T-cell (primary cell): ENCODE measurements at regions not wholly inside any gene's neighbourhood (a gene's known extent, or its start where the extent isn't known, plus 50 kb on each side); places are given as distances from the start of the nearest gene placed in this dataset.

Experiments
- ATAC-seq, 4 experiments: fragments of 200-7000 bp in 3 of 4; fragments of 150-1000 bp in 1 of 4; cut with Tn5 transposase; replicated peaks in 1 of 4; 1 replicate in 3 of 4; 2 replicates in 1 of 4; pipeline ENCODE4 v1.10.0; 2021; ENCODE audit warnings: moderate library complexity in 3 of 4, mild to moderate bottlenecking in 2 of 4, moderate number of reproducible peaks in 1 of 4
- CTCF ChIA-PET, 2 donors: fragments of 300-600 bp; sonication (Branson Sonifier 250); formaldehyde crosslinking; loops; one replicate each; lab custom pipeline; 2022; ENCODE audit warnings: antibody characterized with exemption in 2 of 2; lab: Charles Lee
- POLR2A ChIA-PET, 2 donors: fragments of 300-600 bp; sonication (Branson Sonifier 250); formaldehyde crosslinking; loops; one replicate each; lab custom pipeline; 2022; ENCODE audit warnings: antibody characterized with exemption in 2 of 2; lab: Charles Lee
- DNase-seq, 35 experiments: peaks; one replicate each; pipeline versions ENCODE4 v3.0.0 to v3.0.0-alpha.2; 2013 to 2023
- H3K27ac ChIP-seq: one replicate; pipeline ENCODE4 v1.5.1; 2013; ENCODE audit warnings: low read length
- H3K27me3 ChIP-seq, 2 experiments: replicated peaks in 1 of 2; 1 replicate in 1 of 2; 2 replicates in 1 of 2; pipeline versions ENCODE4 v1.6.1 to v1.7.0; 2013; ENCODE audit warnings: low read length in 1 of 2, mixed read lengths in 1 of 2; ENCODE audit not compliant: control insufficient read depth in 2 of 2, insufficient read depth in 2 of 2; ENCODE audit errors: extremely low read depth in 1 of 2
- H3K36me3 ChIP-seq, 2 donors: 1 replicate in 1 of 2; 2 replicates in 1 of 2; pipeline versions ENCODE4 v1.6.1 to v1.7.0; 2013; ENCODE audit warnings: low read length in 1 of 2; ENCODE audit not compliant: control insufficient read depth in 2 of 2, insufficient read depth in 1 of 2; ENCODE audit errors: extremely low read depth in 1 of 2
- H3K4me1 ChIP-seq, 2 experiments: 1 replicate in 1 of 2; 2 replicates in 1 of 2; pipeline versions ENCODE4 v1.6.1 to v1.7.0; 2013; ENCODE audit warnings: low read length in 2 of 2, mixed read lengths in 1 of 2; ENCODE audit not compliant: insufficient read depth in 2 of 2, control insufficient read depth in 1 of 2; ENCODE audit errors: extremely low read depth in 1 of 2
- H3K4me3 ChIP-seq, 2 donors: 1 replicate in 1 of 2; 2 replicates in 1 of 2; pipeline versions ENCODE4 v1.5.1 to v1.7.0; 2013; ENCODE audit warnings: mild to moderate bottlenecking in 2 of 2, low read length in 1 of 2, moderate library complexity in 1 of 2; ENCODE audit not compliant: control insufficient read depth in 1 of 2; ENCODE audit errors: extremely low read depth in 1 of 2
- H3K9me3 ChIP-seq: 2 replicates; pipeline ENCODE4 v1.7.0; 2013
- H3K27ac Mint-ChIP-seq, 2 donors: one replicate each; pipeline ENCODE4 v1.8.0; 2020 to 2021; ENCODE audit warnings: mild to moderate bottlenecking in 2 of 2, mixed read lengths in 2 of 2
- H3K27me3 Mint-ChIP-seq, 2 donors: one replicate each; pipeline ENCODE4 v1.8.0; 2021 to 2022; ENCODE audit warnings: mixed read lengths in 2 of 2
- H3K36me3 Mint-ChIP-seq: one replicate; pipeline ENCODE4 v1.8.0; 2021; ENCODE audit warnings: mixed read lengths
- H3K4me1 Mint-ChIP-seq, 3 donors: one replicate each; pipeline ENCODE4 v1.8.0; 2020 to 2022; ENCODE audit warnings: mixed read lengths in 3 of 3, mild to moderate bottlenecking in 1 of 3
- H3K4me3 Mint-ChIP-seq, 3 donors: one replicate each; pipeline ENCODE4 v1.8.0; 2020 to 2022; ENCODE audit warnings: mild to moderate bottlenecking in 3 of 3, mixed read lengths in 3 of 3, moderate library complexity in 3 of 3
- H3K9me3 Mint-ChIP-seq, 3 donors: one replicate each; pipeline ENCODE4 v1.8.0; 2020 to 2022; ENCODE audit warnings: mixed read lengths in 3 of 3
- WGBS: methylation state at CpG from one replicate; pipeline ENCODE4 v1.1.5; 2013; ENCODE audit warnings: missing lambda C conversion rate; ENCODE audit not compliant: insufficient coverage; 5-methylcytosine and 5-hydroxymethylcytosine counted together

DNA sequence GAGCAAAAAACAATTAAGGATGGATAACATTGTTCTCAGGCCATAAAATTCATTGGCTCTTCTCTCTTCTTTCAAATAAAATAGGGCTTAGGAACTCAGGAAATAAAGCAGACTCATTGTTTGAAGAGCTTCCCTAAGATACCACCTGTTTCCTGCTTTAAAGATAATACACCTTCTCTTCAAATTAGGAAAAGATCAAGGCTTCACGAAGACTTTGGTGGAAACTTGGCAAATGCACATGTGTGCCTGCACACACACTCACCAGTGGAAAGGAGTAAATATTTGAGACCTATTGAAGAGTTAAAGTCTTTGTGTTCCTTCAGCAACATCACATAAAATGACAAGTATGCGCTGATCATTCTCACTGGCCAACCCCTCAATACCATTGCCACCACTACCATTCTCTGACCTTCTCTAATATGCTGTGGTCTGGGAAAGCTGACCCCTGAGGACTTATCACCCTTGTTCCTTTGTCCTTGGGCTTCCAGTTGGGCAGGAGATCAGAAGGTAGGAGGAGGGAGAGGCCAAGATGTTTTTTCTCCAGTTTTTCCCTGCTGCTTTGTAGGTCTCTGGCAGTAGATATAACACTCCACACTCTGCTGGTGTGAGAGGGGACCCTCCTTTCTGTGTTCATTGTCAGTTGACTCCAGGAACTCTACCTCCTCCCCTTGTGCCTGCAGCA lies 53.5 kb upstream of the SPOPL start:
- Histone ChIP-seq H3K36me3 (no peaks in the 10 kb centered on the region), H3K27ac (no peak overlapping the region), H3K4me1 (no peaks in the 10 kb centered on the region), H3K4me3 (no peak overlapping the region), H3K27me3 (no peaks in the 10 kb centered on the region), H3K9me3 (no peaks in the 10 kb centered on the region)
- ChIA-PET CTCF (no interaction called here), POLR2A (no interaction called here)
- Mint-ChIP-seq H3K36me3 (no peaks in the 10 kb centered on the region), H3K4me1 (no peaks in the 10 kb centered on the region), H3K4me3 (no peak overlapping the region), H3K27me3 (peaks cover 0 to 4% of the 10 kb centered on the region in 2 donors), H3K9me3 (no peaks in the 10 kb centered on the region), H3K27ac (no peak overlapping the region)
- ATAC-seq (no peak), DNase-seq (no peak)
- no CpG with 5 or more reads among the region's 2 CpGs for WGBS
